HG03432 (cell line): ENCODE measurements at regions not wholly inside any gene's neighbourhood (a gene's known extent, or its start where the extent isn't known, plus 50 kb on each side); places are given as distances from the start of the nearest gene placed in this dataset.
"Not testable (repeated sequence)": the region's sequence is repeated elsewhere in the genome, so short reads cannot be mapped to it uniquely, and the experiment has no call there.

Source experiments
- ATAC-seq: cut with Tn5 transposase; IDR thresholded peaks from one replicate; pipeline ENCODE4 v1.9.1; 2021; ENCODE audit warnings: mild to moderate bottlenecking, moderate library complexity; ENCODE audit not compliant: unreplicated experiment

DNA sequence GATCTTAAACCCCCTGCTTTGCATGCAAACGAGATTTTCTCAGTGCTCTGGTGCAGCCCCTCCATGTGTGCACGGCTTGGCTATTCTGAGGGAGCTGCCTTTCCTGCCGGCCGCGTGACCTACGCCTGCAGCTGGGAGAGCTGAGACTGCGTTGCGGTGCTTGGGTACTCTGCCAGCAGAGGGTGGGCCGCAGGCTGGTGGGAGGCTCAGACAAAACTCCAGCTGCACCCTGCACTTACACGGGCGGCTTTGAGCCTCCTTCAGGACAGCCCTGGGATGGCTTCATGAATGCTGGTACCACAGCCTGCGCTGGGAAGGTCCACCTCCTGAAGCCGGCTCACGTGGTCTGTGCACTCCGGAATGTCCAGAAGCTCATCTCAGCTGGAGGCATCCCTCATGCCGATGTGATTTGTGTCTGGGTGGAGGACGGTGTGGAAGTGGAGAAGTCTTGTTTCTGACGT, 223.7 kb downstream of the DLL1 start:
- ATAC-seq: no peak

DNA sequence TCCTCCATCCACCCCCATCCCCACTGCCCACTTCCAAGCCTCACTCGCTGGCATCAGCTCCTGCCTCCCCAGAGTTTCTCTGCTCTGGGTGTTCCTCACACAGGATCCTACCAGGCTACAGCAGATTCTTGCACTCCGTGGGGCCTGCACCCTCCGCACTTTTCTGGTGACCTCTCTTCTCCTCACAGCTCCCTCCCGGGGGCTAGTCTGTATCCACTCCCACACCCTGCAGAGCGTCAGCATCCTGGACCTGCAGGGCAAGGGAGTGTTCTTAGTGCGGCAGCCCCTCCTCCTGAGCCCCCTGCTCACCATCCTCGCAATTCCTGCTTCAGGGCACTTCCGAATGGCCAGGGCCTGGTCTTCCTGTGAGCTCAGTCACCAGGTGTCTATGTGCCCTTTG, 224.2 kb downstream of the DLL1 start:
- ATAC-seq: no peak

DNA sequence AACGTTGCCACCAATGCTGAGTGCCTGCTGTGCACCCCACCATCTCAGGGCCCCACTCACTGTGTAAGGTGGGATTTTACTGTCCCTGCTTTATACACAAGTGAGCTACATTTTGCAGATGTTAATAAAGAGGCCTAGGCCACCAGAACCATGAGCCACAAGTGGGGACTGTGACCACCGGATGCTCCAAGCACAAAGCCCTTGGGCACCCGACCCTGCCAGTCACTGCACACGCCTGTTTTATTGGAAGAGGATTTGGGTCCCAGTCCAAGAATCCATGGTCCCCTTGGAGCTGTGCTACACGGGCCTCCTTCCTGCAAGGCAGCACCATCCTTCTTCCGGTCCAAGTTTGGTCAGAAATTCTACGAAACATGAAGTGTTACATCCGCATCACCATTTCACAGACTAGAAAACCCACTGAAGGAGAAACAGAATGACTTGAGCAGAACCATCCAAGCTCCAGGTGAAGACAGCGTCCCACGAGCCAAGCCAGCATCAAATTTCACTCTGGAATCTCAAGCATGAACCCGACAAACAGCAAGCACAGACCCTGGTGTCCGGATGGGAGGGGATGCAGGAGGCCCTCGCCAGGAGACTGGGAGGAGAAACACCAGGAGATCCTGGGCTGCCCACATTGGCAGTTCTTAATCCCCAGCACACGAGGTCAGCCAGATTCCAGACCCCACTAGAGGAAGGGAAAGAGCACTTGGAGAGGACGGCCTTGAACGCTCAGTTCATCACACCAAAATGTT, 226.9 kb downstream of the DLL1 start:
- no peak for ATAC-seq

DNA sequence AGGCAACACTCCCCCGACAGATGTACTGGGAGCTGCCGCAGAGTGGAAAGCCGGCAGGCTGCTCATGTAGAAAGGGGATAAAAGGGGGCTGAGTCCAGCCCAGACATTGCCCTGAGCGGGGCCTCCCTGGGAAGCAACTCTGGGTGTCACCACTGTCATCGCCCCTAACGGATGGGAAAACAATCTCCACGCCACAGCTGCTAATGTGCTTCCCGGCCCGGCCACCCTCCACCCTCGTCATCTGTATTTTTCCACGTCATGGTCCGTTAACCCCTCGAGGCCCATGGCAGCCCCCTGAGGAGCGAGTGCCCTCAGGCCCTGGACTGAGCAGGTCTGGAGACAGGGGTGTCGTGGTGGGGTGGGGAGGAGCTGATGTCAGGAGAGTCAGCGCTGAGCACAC, 227.4 kb downstream of the DLL1 start:
- no peak for ATAC-seq

DNA sequence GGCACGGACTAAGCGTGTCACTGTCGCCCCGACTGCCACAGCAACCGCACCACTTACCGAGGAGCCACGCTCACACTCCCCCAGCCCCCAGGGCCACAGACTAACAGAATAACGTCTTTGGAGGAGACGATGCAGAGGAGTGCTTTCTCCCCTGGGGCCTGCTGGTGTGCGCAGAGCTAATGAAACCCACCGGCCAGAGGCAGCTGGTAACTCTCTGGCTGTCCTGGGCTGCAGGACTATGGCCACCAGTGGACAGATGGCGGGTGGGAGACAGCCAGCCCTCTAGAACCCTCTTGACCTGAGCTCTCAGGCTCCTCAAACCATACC, 228.0 kb downstream of the DLL1 start:
- ATAC-seq: no peak

DNA sequence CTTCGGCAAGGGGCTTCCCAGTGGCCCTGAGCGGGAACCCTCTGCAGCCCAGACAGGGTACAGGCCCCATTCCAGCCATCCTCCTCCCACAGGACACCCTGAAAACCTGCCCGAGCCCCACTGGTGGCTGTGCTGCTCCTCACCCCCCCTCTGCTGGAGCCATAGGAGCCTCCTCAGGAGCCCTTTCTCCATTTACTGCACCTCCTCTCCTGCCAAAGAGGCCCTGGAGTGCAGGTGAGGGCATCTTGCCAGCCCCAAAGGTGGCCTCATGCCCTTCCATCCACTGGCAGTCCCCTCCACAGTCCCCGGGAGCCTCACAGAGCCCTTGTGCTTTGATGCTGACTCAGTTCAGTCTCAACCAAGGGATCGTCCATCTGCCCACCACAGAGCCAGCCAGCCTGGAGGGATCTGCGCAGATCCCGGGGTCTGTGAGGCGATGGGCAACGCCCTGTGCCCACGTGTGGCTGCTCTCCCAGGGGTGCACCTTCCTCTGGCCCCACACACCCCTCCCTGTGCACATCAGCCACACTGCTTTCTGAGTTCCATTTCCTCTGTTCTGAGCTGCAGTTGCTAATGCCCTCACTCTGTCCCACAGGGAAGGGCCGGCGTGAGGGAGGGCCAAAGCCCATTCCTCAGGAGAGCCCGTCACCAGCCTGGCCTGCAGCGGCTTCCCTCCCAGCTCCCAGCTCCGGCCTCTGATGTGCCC, 228.5 kb downstream of the DLL1 start:
- ATAC-seq: no peak

DNA sequence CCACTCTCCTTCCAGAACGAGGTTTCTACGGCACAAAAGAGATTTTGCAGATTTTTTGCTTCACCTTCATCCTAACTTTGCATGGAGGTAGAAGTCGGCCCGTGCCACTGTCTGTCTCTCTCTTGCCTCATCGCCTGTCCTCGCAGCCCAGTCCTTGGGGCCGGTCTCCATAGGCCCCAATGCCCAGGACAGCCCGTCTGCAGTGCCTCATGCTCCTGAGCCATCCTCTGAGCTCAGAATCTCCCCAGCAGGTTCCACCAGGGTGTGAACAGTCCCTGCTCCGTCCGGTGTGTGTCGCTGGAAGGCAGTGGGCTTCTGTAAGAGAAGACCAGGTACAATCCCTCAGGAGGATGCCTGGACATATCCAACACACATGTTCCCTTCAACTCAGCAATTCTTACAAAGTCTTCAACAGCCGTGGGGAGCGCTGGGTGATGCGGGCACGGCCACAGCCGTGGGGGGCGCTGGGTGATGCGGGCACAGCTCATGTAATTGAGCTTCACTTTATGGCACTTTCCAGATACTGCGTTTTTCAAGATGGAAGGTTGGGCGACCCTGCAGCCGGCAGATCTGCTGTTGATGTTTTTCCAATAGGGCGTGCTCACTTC, 231.9 kb downstream of the DLL1 start:
- no peak for ATAC-seq

DNA sequence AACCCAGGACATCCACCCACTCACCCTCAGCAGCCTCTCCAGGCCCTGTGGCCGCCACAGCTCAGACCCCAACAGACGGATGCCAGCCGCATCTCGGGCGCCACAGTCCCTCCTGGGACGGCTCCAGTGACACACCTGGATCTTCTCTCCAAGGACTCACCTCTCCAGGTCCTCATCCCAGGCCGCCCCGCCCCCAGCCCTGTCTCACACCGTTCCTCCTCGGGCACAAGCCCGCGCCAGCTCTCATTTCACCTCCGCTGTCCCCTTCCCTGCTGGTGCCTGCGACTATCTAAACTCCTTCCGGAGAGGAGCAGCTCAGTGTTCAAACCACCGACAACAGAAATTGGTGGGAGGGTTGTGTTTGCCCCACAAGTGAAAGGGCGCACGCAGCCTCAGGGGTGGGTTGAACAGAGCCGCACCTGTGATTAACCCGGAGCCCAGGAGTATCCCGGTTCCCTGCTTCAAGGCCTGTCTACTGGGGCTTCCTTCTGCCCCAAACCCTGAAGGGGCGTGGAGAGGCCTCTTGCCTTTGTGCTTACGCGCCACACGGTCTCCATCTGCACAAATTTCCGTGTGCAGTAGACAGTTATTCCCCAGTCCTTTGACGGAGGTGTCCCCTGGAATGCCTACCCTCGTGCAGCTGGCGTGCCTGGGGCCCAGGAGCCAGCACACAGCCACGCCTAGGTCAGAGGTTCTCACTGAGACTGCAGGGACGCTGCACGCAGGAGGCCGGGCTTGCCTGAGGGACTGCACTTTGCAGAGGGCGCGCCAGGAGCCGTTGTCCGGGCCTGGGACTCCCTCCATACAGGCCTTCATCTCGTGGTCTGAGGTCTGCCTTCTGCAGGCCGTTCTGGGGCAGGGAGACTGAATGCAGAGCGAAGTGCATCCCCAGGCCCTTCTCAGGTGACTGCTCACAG, 232.7 kb downstream of the DLL1 start:
- ATAC-seq: no peak

DNA sequence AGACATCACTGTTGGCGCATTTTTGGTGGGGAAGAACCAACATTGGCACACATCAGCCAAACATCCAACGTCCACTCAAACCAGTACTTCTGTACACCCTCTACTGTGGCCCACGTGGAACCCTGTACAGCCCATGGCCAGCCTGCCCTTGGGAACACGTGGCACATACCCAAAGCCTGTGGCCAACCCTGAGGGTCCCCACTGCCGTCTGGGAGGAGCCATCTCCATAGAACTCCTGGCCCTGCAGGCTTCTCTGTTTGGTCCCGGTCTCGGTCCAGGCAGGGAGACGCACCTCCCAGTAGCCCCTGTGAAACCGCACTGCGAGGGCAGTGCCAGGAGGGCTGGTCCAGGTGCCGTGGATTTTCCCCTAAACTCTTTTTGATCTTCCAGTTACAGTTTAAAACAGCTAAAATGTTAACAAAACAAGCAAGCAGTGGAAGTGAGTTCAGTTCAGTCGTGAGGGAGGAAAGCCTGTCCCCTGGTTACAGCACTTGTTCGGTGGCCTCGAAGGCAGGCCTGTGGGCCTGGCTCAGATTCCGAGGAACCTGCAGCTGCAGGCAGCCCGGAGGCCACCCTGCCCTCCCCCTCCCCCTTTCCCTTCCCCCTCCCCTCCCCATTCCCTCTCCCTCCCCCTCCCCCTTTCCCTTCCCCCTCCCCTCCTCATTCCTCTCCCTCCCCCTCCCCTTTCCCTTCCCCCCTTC, 233.7 kb downstream of the DLL1 start:
- no peak for ATAC-seq

DNA sequence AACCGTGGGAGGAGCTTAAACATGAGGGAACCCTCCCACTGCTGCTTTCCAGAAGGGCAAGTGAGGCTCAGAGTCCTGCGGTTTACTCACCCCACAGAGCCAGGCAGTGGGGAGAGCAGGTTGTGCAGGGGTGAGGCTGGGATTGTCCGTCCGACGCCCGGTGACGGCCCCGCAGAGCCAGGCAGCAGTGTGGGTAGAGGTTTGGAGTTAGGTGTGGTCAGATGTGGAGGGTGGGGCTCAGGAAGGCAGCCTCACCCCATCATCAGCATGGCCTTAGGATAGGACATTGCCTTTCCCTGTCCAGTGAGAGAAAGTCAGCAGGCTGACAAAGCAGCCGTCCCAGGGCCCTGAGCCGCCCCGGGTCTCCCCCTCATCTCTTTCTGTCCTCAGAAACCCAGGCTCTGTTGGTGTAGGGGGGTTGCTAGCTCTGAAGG, 234.6 kb downstream of the DLL1 start:
- ATAC-seq: no peak

DNA sequence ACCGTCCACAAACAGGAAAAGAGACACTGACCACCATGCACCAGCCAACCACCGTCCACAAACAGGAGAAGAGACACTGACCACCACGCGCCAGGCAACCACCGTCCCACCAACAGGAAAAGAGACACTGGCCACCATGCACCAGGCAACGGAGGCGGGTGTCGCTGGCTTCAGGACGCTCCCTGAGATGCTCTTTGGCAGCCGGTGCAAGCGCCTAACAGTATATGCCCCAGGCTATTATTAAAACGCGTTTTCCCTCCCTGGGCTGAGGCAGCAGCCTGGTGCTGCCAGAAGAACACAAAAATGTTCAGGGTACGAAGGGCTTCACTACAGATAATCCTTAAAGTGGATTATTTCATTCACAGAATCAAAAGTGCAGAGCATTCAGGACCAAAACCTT, 235.1 kb downstream of the DLL1 start:
- not testable (repeated sequence) for ATAC-seq

DNA sequence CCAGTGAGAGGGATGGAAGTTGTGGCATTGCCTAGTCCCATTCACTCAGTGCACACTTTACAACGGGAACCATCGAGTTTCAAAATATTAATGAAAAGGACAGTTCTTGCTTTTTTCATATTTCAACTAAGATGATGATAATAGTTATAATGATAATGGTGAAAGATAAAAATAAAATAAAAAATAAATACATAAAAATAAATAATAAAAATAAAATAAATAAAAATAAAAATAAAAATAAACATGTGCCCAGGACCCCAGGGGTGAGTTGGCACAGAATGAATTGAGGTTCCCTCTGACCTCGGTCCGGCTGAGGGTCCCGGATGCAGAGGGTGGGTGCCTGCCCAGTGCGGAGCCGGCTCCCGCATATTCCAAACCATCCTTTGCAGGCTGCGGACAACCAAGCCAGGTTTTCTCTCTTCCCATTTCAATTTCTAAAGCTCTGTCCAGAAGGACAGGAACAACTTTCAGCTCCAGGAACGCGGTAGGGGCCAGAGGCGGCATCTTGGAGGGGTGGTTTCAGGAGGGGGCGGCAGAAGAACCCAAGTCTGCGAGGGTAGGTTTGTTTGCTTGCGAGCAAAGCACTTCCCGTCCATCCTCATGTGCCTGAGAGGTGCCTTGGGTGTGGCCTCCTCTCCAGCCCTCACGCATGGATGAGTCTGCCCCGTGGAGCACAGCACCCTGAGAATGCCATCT, 236.8 kb downstream of the DLL1 start:
- ATAC-seq: no peak

DNA sequence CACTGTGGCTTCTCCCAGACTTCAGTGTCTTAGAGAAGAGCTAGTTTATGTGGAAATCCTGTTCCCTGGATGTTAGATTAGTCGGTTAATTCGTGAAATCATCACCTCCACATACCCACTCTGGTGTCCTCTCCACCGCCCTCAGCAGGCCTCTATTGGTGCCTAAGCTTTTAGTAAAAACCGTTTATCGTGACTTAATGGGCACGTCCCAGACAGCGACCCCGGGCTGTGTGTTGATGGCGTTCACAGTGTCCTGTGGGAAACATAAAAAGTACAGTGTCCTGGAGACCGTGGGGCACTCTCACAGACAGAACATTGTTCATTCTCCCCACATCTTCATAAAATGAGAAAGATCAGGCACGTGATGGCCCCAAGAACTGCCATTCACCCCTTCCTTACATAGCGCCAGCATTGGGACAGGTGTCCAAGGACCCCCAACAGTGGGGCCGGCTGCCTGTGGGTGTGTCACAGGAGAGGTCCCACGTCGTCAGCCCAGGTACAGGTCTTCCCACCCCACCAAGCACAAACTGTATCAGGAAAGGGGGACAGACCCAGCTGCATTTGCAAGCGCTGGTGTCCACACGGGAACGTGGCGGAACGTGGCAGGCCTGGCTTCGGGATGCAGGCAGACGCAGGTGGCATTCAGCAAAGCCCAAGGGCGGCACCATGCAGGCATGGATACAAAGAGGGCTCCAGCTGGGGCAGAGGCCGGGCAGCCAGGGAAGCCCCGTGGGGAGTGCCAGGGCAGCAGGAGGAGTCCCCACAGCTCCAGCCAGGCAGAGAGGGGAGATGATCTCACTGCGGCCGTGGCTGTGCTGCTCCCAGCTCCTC, 237.7 kb downstream of the DLL1 start:
- ATAC-seq: no peak

DNA sequence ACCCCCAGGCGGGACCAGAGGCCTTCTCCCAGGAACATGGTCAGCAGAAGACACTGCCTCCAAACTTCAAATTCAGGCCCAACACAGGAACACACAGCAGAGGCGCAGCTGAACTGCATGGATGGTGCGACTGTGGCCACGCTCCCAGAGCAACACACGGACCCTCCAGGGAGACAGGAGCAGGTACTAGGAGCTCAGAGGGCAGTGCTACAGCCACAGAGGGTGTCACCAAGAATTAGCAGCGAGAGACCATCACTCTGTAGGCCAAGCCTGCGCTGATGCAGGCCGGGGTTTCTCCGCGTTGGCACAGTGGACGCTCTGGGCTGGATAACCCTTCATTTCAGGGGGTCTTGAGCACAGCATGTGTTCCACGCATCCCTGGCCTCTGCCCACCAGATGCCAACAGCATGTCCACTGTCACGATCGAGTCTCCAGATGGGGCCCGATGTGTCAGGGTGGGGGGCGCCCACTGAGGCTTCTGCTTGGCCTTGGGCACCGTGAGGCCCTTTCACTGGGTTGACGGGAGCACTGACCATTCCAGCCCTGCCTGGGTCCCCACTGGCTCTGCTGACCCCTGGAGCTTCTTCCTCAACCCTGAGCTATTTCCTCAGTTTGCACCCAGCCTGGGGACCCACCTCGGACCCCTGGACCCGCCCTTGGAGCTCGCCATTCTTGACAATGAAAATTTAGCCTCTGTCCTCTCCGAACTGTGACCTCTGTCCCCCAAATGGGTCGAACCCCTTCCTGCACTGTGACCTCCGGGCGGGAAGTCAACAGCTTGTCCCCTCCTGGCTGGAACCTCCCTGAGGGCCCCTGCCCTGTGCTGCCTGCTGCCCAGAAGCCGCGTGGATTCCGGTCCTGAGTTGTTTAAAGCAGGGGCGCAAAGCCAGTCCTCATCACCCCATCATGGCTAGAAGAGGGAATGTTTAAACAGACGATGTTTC, 239.4 kb downstream of the DLL1 start:
- ATAC-seq: no peak

DNA sequence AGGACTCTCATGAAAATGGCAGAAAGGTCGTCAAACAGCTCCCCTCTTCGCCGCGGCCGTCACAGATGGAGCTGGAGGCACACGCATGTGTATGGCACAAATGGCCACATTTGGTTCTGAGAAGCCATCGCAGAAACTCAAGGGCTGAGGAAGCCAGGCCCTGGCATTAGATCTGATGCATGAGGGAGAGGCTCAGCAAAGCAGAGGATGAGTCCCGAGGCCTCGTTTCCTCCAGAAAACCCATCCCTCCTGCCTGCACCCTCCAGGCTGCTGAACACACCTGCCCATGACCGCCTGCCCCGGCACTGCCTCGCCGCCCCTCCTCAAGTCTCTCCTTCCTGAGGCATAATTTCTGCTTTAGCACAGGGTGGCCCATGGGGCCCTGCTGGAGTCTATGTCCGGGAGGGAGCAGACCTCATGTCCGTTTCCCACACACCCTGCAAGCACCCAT, 240.3 kb downstream of the DLL1 start:
- ATAC-seq: no peak

DNA sequence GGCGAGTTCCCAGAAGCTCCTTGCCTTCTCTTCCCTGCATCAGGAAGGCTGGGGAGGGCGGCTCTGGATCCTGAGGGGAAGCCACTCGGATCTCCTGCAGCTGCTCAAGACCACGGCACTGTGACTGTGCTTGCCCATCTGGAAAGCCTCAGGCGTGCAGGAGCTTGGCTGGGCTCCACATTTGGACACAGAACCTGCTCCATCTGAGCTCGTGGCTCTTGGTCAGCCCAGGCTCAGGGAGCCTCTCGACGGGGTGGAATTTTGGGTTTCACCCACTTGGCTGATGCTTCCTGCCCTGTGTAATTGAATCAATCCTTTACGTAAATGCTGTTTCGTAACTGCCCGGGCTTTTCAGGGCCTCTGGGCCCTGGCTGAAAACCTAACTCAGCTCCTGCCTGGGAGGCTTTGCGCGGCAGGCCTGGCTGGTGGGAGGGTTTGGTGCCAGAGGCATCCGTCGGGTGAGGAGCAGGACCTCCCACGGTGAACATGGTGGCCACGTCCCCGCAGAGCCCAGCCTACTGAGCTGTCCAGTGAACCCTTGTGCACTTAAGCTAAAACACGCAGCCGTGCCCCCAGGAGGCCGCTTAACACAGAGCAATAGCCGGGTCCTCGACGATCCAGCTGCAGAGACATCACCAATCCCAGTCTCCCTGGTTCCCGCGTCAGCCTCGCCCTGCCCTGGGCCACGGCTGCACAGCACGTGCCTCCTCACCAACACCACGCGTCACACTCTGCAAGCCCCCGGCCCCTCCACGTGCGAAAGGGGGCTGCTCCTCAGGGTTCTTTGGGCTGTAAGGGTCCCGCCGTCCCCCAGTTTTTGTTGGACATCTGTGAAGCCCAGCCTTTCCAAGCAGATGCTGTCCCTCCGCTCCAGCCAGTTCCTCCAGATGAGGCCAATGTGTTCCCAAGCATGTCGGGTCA, 241.0 kb downstream of the DLL1 start:
- ATAC-seq: no peak
